Testis (tissue), 2 donors: ENCODE measurements at regions not wholly inside any gene's neighbourhood (a gene's known extent, or its start where the extent isn't known, plus 50 kb on each side); places are given as distances from the start of the nearest gene placed in this dataset.
"Not testable (repeated sequence)": the region's sequence is repeated elsewhere in the genome, so short reads cannot be mapped to it uniquely, and the experiment has no call there.

ENCODE experiments used
- DNase-seq: peaks from one replicate; pipeline ENCODE4 v3.0.0-alpha.2; 2019
- H3K27ac ChIP-seq, 2 donors: fragments of 200-600 bp; sonication (generic); one replicate each; pipeline ENCODE4 v1.5.1; 2019
- H3K27me3 ChIP-seq: fragments of 200-600 bp; sonication (generic); one replicate; pipeline ENCODE4 v1.5.1; 2019
- H3K36me3 ChIP-seq: fragments of 200-600 bp; sonication (generic); one replicate; pipeline ENCODE4 v1.5.1; 2017; ENCODE audit warnings: low read depth; ENCODE audit errors: missing control alignments
- H3K4me1 ChIP-seq: fragments of 200-600 bp; sonication (generic); one replicate; pipeline ENCODE4 v1.5.1; 2019
- H3K4me3 ChIP-seq, 2 donors: fragments of 200-600 bp; sonication (generic); one replicate each; pipeline ENCODE4 v1.5.1; 2017 to 2019
- H3K9me3 ChIP-seq: fragments of 200-600 bp; sonication (generic); one replicate; pipeline ENCODE4 v1.5.1; 2017
- CTCF ChIP-seq, 3 experiments: fragments of 450-650 bp in 2 of 3; fragments of 200-600 bp in 1 of 3; sonication (generic) in 1 of 3; IDR thresholded peaks; one replicate each; pipeline ENCODE4 v1.5.1; 2016 to 2019; ENCODE audit warnings: antibody characterized with exemption in 3 of 3, mild to moderate bottlenecking in 2 of 3, moderate library complexity in 1 of 3
- POLR2A ChIP-seq: fragments of 450-650 bp; IDR thresholded peaks from one replicate; pipeline ENCODE4 v1.6.1; 2017; ENCODE audit warnings: antibody characterized with exemption, mild to moderate bottlenecking, moderate library complexity
- WGBS, 2 donors: methylation state at CpG; one replicate each; pipeline ENCODE4 v1.1.5; 2018; 5-methylcytosine and 5-hydroxymethylcytosine counted together
- intact Hi-C: fragments of 100-400 bp; cut with DNase I; formaldehyde crosslinking; loops from one replicate; pipeline ENCODE4 v1.15.1; 2023; ENCODE audit warnings: low total_unique reads

- Histone ChIP-seq H3K27me3 (no peaks in the 10 kb centered on the region), H3K4me1 (no peaks in the 10 kb centered on the region), H3K36me3 (no peaks in the 10 kb centered on the region), H3K9me3 (no peaks in the 10 kb centered on the region), H3K4me3 (no peak overlapping the region), H3K27ac (no peak overlapping the region)
- no peak for DNase-seq
- intact Hi-C loops: no loop called here
- TF ChIP-seq POLR2A (no peak), CTCF (IDR thresholded peaks at IDR 0.05) (no peak)
- WGBS, 2 donors: 80 to 86% methylated on average over 3 of the region's 3 CpGs
Measured at GRCh38 chr9:115691693-115692092, 461.9 kb upstream of the PAPPA start.

GRCh38 chr9:115692868-115693267, 460.7 kb upstream of the PAPPA start:
- DNase-seq, H3K36me3 ChIP-seq, H3K4me1 ChIP-seq, H3K9me3 ChIP-seq, H3K27ac ChIP-seq, H3K27me3 ChIP-seq, H3K4me3 ChIP-seq, intact Hi-C loops: not testable (repeated sequence)
- WGBS, 2 donors: 86 to 90% methylated on average over 2 of the region's 2 CpGs

GRCh38 chr9:115694014-115694413, 459.6 kb upstream of the PAPPA start:
- Histone ChIP-seq H3K27ac (no peak overlapping the region), H3K27me3 (no peaks in the 10 kb centered on the region), H3K4me3 (no peak overlapping the region), H3K36me3 (no peaks in the 10 kb centered on the region), H3K4me1 (no peaks in the 10 kb centered on the region), H3K9me3 (no peaks in the 10 kb centered on the region)
- 50 to 64% methylated on average over 2 of the region's 2 CpGs for WGBS, 2 donors
- TF ChIP-seq CTCF (IDR thresholded peaks at IDR 0.05): peak in 1 of 3 experiments; percentile 13
- no peak for TF ChIP-seq POLR2A
- intact Hi-C loops: no loop called here
- no peak for DNase-seq

- H3K36me3 ChIP-seq: no peaks in the 10 kb centered on the region
- no peaks in the 10 kb centered on the region for H3K4me1 ChIP-seq
- TF ChIP-seq CTCF (IDR thresholded peaks at IDR 0.05) (no peak), POLR2A (no peak)
- no peaks in the 10 kb centered on the region for H3K9me3 ChIP-seq
- intact Hi-C loops: no loop called here
- no peak overlapping the region for H3K27ac ChIP-seq
- no peaks in the 10 kb centered on the region for H3K27me3 ChIP-seq
- DNase-seq: no peak
- H3K4me3 ChIP-seq: no peak overlapping the region
Measured at GRCh38 chr9:115694991-115695390, 458.6 kb upstream of the PAPPA start.

GRCh38 chr9:115712981-115713380, 440.6 kb upstream of the PAPPA start:
- no peak for DNase-seq
- H3K36me3 ChIP-seq: no peaks in the 10 kb centered on the region
- no peaks in the 10 kb centered on the region for H3K4me1 ChIP-seq
- no peak overlapping the region for H3K27ac ChIP-seq
- no peaks in the 10 kb centered on the region for H3K9me3 ChIP-seq
- no peak for TF ChIP-seq POLR2A
- no peak for TF ChIP-seq CTCF (IDR thresholded peaks at IDR 0.05)
- no peaks in the 10 kb centered on the region for H3K27me3 ChIP-seq
- intact Hi-C loops: no loop called here
- 76 to 78% methylated on average over 2 of the region's 2 CpGs for WGBS, 2 donors
- H3K4me3 ChIP-seq: no peak overlapping the region
